HCT116 (cell line): ENCODE measurements at regions not wholly inside any gene's neighbourhood (a gene's known extent, or its start where the extent isn't known, plus 50 kb on each side); places are given as distances from the start of the nearest gene placed in this dataset.

ENCODE experiments used
- ATAC-seq: fragments of 200-7000 bp; cut with Tn5 transposase; 2 replicates; pipeline ENCODE4 v1.9.1; 2020; ENCODE audit warnings: mild to moderate bottlenecking, moderate library complexity
- BruUV-seq: library from RNA; stranded (reverse); fragments of 400-500 nt; replicated peaks from 2 replicates; lab custom pipeline; 2021; lab: Mats Ljungman, UMichigan
- CTCF ChIA-PET: fragments of 300-600 bp; sonication (Branson Sonifier 250); formaldehyde crosslinking; loops from one replicate; lab custom pipeline; 2021; ENCODE audit warnings: antibody characterized with exemption; lab: Charles Lee
- POLR2A ChIA-PET: fragments of 300-600, 350-600 bp; sonication (Branson Sonifier 250); formaldehyde crosslinking; loops from one replicate; lab custom pipeline; 2021; ENCODE audit warnings: antibody characterized with exemption; lab: Charles Lee
- RAD21 ChIA-PET, 2 experiments: fragments of 300-600 bp; sonication (Branson Sonifier 250); formaldehyde crosslinking; loops; one replicate each; lab custom pipeline; 2023; ENCODE audit warnings: low total read pairs in 2 of 2; ENCODE audit not compliant: uncharacterized antibody in 2 of 2, unreplicated experiment in 2 of 2, low non-redundant PET in 1 of 2; lab: Charles Lee
- DNase-seq: peaks from one replicate; pipeline ENCODE4 v3.0.0-alpha.2; 2010; ENCODE audit warnings: low read depth, low spot score
- H2AFZ ChIP-seq: fragments of 200-600 bp; shearing (Covaris generic), sonication (generic); 2 replicates; pipeline ENCODE4 v1.6.1; 2017; ENCODE audit warnings: low read depth, mixed run types, mixed read lengths, antibody characterized with exemption, low read length; ENCODE audit not compliant: poor library complexity, severe bottlenecking
- H3K27ac ChIP-seq: 2 replicates; pipeline ENCODE4 v1.5.1; 2012; ENCODE audit warnings: low read depth, low read length
- H3K27me3 ChIP-seq: fragments of 200-600 bp; sonication (generic); 2 replicates; pipeline ENCODE4 v1.6.1; 2016; ENCODE audit warnings: mixed run types, low read length, mixed read lengths; ENCODE audit not compliant: insufficient read depth
- H3K36me3 ChIP-seq, 2 experiments: fragments of 200-500 bp in 1 of 2; fragments of 200-600 bp in 1 of 2; sonication (Bioruptor generic) in 1 of 2; sonication (generic) in 1 of 2; 2 replicates each; pipeline versions ENCODE4 v1.5.1 to v1.6.1; 2014 to 2016; ENCODE audit warnings: low read length in 2 of 2, inconsistent platforms in 1 of 2, mixed read lengths in 1 of 2, mixed run types in 1 of 2; ENCODE audit not compliant: insufficient read depth in 2 of 2, control insufficient read depth in 1 of 2
- H3K4me1 ChIP-seq, 2 experiments: fragments of 200-600 bp in 1 of 2; sonication (generic) in 1 of 2; 2 replicates each; pipeline versions ENCODE4 v1.5.1 to v1.6.1; 2012 to 2017; ENCODE audit warnings: low read length in 2 of 2, inconsistent platforms in 1 of 2, mild to moderate bottlenecking in 1 of 2, mixed read lengths in 1 of 2, mixed run types in 1 of 2, moderate library complexity in 1 of 2; ENCODE audit not compliant: insufficient read depth in 2 of 2, control insufficient read depth in 1 of 2
- H3K4me2 ChIP-seq: fragments of 200-600 bp; sonication (generic); 2 replicates; pipeline ENCODE4 v1.6.1; 2017; ENCODE audit warnings: mixed run types, low read length, mixed read lengths
- H3K4me3 ChIP-seq, 2 experiments: fragments of 200-600 bp in 1 of 2; sonication (generic) in 1 of 2; replicated peaks in 1 of 2; 2 replicates each; pipeline ENCODE4 v1.5.1; 2011 to 2016; ENCODE audit warnings: low read length in 2 of 2, control low read depth in 1 of 2, low read depth in 1 of 2, mild to moderate bottlenecking in 1 of 2, mixed read lengths in 1 of 2, mixed run types in 1 of 2
- H3K79me2 ChIP-seq: fragments of 200-600 bp; sonication (generic); 2 replicates; pipeline ENCODE4 v1.6.1; 2017; ENCODE audit warnings: mild to moderate bottlenecking, mixed run types, low read length, moderate library complexity, mixed read lengths; ENCODE audit not compliant: insufficient read depth
- H3K9ac ChIP-seq: fragments of 200-600 bp; sonication (generic); 2 replicates; pipeline ENCODE4 v1.6.1; 2016; ENCODE audit warnings: low read length, mixed read lengths
- H3K9me2 ChIP-seq: fragments of 200-600 bp; sonication (generic), shearing (Covaris generic); 2 replicates; pipeline ENCODE4 v1.6.1; 2017; ENCODE audit warnings: mixed run types, mild to moderate bottlenecking, moderate library complexity; ENCODE audit not compliant: insufficient read depth
- H3K9me3 ChIP-seq, 2 experiments: fragments of 200-500 bp in 1 of 2; fragments of 200-600 bp in 1 of 2; sonication (Bioruptor generic) in 1 of 2; sonication (generic) in 1 of 2; 2 replicates each; pipeline ENCODE4 v1.6.1; 2014 to 2017; ENCODE audit warnings: low read length in 2 of 2, mixed read lengths in 2 of 2, inconsistent platforms in 1 of 2, low read depth in 1 of 2, mild to moderate bottlenecking in 1 of 2, mixed run types in 1 of 2, moderate library complexity in 1 of 2; ENCODE audit not compliant: control insufficient read depth in 1 of 2, insufficient read depth in 1 of 2
- H4K20me1 ChIP-seq: fragments of 200-600 bp; sonication (generic), shearing (Covaris generic); 2 replicates; pipeline ENCODE4 v1.6.1; 2017; ENCODE audit warnings: mixed run types, mild to moderate bottlenecking, moderate library complexity; ENCODE audit not compliant: insufficient read depth
- CBX3 ChIP-seq: IDR thresholded peaks from 2 replicates; pipeline ENCODE4 v1.6.1; 2012; ENCODE audit warnings: low read depth
- CEBPB ChIP-seq: IDR thresholded peaks from 2 replicates; pipeline ENCODE4 v1.6.1; 2012; ENCODE audit warnings: low read depth
- EGR1 ChIP-seq: IDR thresholded peaks from 2 replicates; pipeline ENCODE4 v1.6.1; 2012; ENCODE audit warnings: low read depth
- ELF1 ChIP-seq: IDR thresholded peaks from 2 replicates; pipeline ENCODE4 v1.6.1; 2012; ENCODE audit warnings: low read depth, borderline replicate concordance
- EZH2phosphoT487 ChIP-seq: fragments of 200-600 bp; IDR thresholded peaks from 2 replicates; pipeline ENCODE4 v1.6.1; 2018; ENCODE audit warnings: antibody characterized with exemption, borderline replicate concordance
- FOSL1 ChIP-seq: IDR thresholded peaks from 2 replicates; pipeline ENCODE4 v1.6.1; 2012; ENCODE audit warnings: low read depth
- JUND ChIP-seq: IDR thresholded peaks from 2 replicates; pipeline ENCODE4 v1.6.1; 2012
- POLR2A ChIP-seq: IDR thresholded peaks from 2 replicates; pipeline ENCODE4 v1.7.0; 2011; ENCODE audit warnings: borderline replicate concordance; ENCODE audit not compliant: insufficient read depth, insufficient read length; ENCODE audit errors: extremely low read depth
- RAD21 ChIP-seq: IDR thresholded peaks from 2 replicates; pipeline ENCODE4 v1.6.1; 2012; ENCODE audit warnings: low read depth, mild to moderate bottlenecking
- SIN3A ChIP-seq: IDR thresholded peaks from 2 replicates; pipeline ENCODE4 v1.6.1; 2012; ENCODE audit warnings: low read depth
- SP1 ChIP-seq: IDR thresholded peaks from 2 replicates; pipeline ENCODE4 v1.6.1; 2012; ENCODE audit warnings: low read depth
- SRF ChIP-seq: IDR thresholded peaks from 2 replicates; pipeline ENCODE4 v1.6.1; 2012; ENCODE audit warnings: low read depth
- TCF7L2 ChIP-seq: IDR thresholded peaks from 2 replicates; pipeline ENCODE4 v1.7.0; 2011; ENCODE audit warnings: borderline replicate concordance, inconsistent platforms; ENCODE audit not compliant: insufficient read depth, insufficient read length; ENCODE audit errors: extremely low read depth
- YY1 ChIP-seq: IDR thresholded peaks from 2 replicates; pipeline ENCODE4 v1.6.1; 2011; ENCODE audit warnings: low read length, low read depth, moderate library complexity, mild to moderate bottlenecking; ENCODE audit not compliant: insufficient replicate concordance; ENCODE audit errors: extremely low read depth
- ZNF274 ChIP-seq: fragments of 200-500 bp; sonication (Bioruptor generic); IDR thresholded peaks from 2 replicates; pipeline ENCODE4 v1.6.1; 2014; ENCODE audit warnings: mild to moderate bottlenecking, low read depth, low read length, inconsistent platforms
- intact Hi-C: fragments of 100-400 bp; cut with micrococcal nuclease; formaldehyde crosslinking; loops from 2 replicates; pipeline ENCODE4 v1.10.0; 2022
- TF ChIP-seq, protein P1 (sequence below), 3 experiments: fragments of 200-600 bp in 1 of 3; sonication (generic) in 1 of 3; IDR thresholded peaks in 2 of 3; conservative IDR thresholded peaks in 1 of 3; 2 replicates each; pipeline ENCODE4 v1.5.1; 2012 to 2017; ENCODE audit warnings: low read depth in 2 of 3, low read length in 2 of 3, antibody characterized with exemption in 1 of 3, borderline replicate concordance in 1 of 3, control low read depth in 1 of 3, mild to moderate bottlenecking in 1 of 3, mixed read lengths in 1 of 3, mixed run types in 1 of 3, moderate library complexity in 1 of 3; ENCODE audit not compliant: insufficient read depth in 1 of 3
- TF ChIP-seq, protein P2 (sequence below): IDR thresholded peaks from 2 replicates; pipeline ENCODE4 v1.6.1; 2012
- TF ChIP-seq, protein P3 (sequence below): IDR thresholded peaks from 2 replicates; pipeline ENCODE4 v1.6.1; 2012
- TF ChIP-seq, protein P4 (sequence below): IDR thresholded peaks from 2 replicates; pipeline ENCODE4 v1.6.1; 2011; ENCODE audit warnings: mild to moderate bottlenecking, low read length, moderate library complexity; ENCODE audit not compliant: insufficient replicate concordance; ENCODE audit errors: extremely low read depth

DNA sequence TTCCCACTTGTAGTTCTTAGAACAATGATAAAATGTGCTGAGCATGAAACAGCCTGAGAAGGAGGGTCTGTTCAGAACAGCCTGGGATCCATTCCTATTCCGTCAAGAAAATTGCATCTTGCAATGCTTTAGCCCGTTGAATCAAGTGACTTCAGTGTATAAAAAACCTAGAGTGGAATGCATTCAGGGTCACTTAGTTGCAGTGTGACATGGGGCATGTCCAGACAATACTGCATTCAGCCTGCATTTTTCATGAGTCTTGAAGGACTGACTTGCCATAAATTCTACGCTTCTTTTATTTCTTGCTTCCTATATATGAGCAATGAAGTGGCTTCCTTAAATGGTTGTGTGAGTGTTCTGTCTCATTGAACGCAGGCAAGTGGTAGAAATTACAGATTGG lies 758.3 kb upstream of the COBL start (continued):
- TF ChIP-seq, protein P1, sequence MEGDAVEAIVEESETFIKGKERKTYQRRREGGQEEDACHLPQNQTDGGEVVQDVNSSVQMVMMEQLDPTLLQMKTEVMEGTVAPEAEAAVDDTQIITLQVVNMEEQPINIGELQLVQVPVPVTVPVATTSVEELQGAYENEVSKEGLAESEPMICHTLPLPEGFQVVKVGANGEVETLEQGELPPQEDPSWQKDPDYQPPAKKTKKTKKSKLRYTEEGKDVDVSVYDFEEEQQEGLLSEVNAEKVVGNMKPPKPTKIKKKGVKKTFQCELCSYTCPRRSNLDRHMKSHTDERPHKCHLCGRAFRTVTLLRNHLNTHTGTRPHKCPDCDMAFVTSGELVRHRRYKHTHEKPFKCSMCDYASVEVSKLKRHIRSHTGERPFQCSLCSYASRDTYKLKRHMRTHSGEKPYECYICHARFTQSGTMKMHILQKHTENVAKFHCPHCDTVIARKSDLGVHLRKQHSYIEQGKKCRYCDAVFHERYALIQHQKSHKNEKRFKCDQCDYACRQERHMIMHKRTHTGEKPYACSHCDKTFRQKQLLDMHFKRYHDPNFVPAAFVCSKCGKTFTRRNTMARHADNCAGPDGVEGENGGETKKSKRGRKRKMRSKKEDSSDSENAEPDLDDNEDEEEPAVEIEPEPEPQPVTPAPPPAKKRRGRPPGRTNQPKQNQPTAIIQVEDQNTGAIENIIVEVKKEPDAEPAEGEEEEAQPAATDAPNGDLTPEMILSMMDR (IDR thresholded peaks at IDR 0.05 in 2 of 3, conservative IDR thresholded peaks at IDR 0.05 in 1 of 3; ENCODE audit: borderline replicate concordance in 1 of 3, insufficient read depth in 1 of 3, low read depth in 2 of 3, low read length in 2 of 3): no peak
- TF ChIP-seq SIN3A: no peak
- TF ChIP-seq, protein P2, sequence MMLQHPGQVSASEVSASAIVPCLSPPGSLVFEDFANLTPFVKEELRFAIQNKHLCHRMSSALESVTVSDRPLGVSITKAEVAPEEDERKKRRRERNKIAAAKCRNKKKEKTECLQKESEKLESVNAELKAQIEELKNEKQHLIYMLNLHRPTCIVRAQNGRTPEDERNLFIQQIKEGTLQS: no peak
- TF ChIP-seq, all 23 proteins: peak for 0

DNA sequence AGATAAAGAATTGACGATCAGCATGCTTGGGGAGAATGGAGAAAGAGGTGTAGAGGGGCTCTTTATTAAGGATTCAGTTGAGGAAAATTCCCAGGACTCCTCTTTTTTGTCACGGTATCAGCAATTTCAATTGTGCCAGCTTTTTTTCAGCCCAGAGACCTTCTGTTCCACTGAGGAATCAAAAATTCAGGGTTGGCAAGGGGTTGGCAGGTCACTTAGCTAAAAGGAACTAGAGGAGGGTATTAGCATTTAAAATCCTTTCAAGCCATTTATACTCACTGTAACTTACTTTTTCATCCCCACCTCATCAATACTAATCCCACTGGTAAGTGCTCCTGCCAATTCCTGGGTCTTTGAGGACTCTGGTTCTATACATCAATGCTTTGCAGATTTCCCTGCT lies 757.5 kb upstream of the COBL start:
- Histone ChIP-seq H3K9ac (no peak overlapping the region), H3K27me3 (no peaks in the 10 kb centered on the region), H3K4me2 (no peak overlapping the region), H3K9me2 (no peaks in the 10 kb centered on the region), H3K36me3 (no peaks in the 10 kb centered on the region), H3K4me3 (no peak overlapping the region), H3K9me3 (peaks cover 8 to 9% of the 10 kb centered on the region in 2 experiments; a peak in 2 of 4 replicates), H3K4me1 (no peaks in the 10 kb centered on the region), H4K20me1 (no peaks in the 10 kb centered on the region), H3K27ac (no peak overlapping the region), H2AFZ (no peak overlapping the region), H3K79me2 (no peaks in the 10 kb centered on the region)
- POLR2A ChIA-PET: no interaction called here
- no peak for ATAC-seq
- DNase-seq: no peak
- intact Hi-C loops: no loop called here
- RAD21 ChIA-PET: no interaction called here
- no TSS peak for BruUV-seq
- CTCF ChIA-PET: no interaction called here
- TF ChIP-seq SP1: no peak
- TF ChIP-seq EGR1: no peak
- TF ChIP-seq, protein P1 (IDR thresholded peaks at IDR 0.05 in 2 of 3, conservative IDR thresholded peaks at IDR 0.05 in 1 of 3; ENCODE audit: borderline replicate concordance in 1 of 3, insufficient read depth in 1 of 3, low read depth in 2 of 3, low read length in 2 of 3): no peak
- no peak for TF ChIP-seq ELF1
- TF ChIP-seq POLR2A: no peak
- no peak for TF ChIP-seq FOSL1
- TF ChIP-seq EZH2phosphoT487: no peak
- TF ChIP-seq CEBPB: no peak
- TF ChIP-seq, protein P3, sequence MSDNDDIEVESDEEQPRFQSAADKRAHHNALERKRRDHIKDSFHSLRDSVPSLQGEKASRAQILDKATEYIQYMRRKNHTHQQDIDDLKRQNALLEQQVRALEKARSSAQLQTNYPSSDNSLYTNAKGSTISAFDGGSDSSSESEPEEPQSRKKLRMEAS: no peak
- no peak for TF ChIP-seq ZNF274
- no peak for TF ChIP-seq SRF
- TF ChIP-seq TCF7L2: no peak
- TF ChIP-seq, protein P4, sequence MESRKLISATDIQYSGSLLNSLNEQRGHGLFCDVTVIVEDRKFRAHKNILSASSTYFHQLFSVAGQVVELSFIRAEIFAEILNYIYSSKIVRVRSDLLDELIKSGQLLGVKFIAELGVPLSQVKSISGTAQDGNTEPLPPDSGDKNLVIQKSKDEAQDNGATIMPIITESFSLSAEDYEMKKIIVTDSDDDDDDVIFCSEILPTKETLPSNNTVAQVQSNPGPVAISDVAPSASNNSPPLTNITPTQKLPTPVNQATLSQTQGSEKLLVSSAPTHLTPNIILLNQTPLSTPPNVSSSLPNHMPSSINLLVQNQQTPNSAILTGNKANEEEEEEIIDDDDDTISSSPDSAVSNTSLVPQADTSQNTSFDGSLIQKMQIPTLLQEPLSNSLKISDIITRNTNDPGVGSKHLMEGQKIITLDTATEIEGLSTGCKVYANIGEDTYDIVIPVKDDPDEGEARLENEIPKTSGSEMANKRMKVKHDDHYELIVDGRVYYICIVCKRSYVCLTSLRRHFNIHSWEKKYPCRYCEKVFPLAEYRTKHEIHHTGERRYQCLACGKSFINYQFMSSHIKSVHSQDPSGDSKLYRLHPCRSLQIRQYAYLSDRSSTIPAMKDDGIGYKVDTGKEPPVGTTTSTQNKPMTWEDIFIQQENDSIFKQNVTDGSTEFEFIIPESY: no peak
- TF ChIP-seq JUND: no peak
- no peak for TF ChIP-seq RAD21
- TF ChIP-seq CBX3: no peak
- no peak for TF ChIP-seq YY1
